T-helper 1 cell treated with Interleukin-12 subunit alpha and Interleukin-12 subunit beta and Interleukin-4 antibody, amounts not matched to agents 30 μg/mL and 1 μg/mL, for 36 hours (primary cell): ENCODE measurements at regions not wholly inside any gene's neighbourhood (a gene's known extent, or its start where the extent isn't known, plus 50 kb on each side); places are given as distances from the start of the nearest gene placed in this dataset.
"Not testable (repeated sequence)": the region's sequence is repeated elsewhere in the genome, so short reads cannot be mapped to it uniquely, and the experiment has no call there.

Experiments used
- H3K27ac Mint-ChIP-seq: one replicate; pipeline ENCODE4 v1.8.0; 2021; ENCODE audit warnings: mild to moderate bottlenecking, mixed read lengths
- H3K27me3 Mint-ChIP-seq: one replicate; pipeline ENCODE4 v1.8.0; 2021; ENCODE audit warnings: low read depth, mixed read lengths
- H3K36me3 Mint-ChIP-seq: one replicate; pipeline ENCODE4 v1.8.0; 2021; ENCODE audit warnings: low read depth, mixed read lengths
- H3K4me1 Mint-ChIP-seq: one replicate; pipeline ENCODE4 v1.8.0; 2021; ENCODE audit warnings: low read depth, mixed read lengths
- H3K4me3 Mint-ChIP-seq: one replicate; pipeline ENCODE4 v1.8.0; 2021; ENCODE audit warnings: mild to moderate bottlenecking, moderate library complexity, mixed read lengths
- H3K9me3 Mint-ChIP-seq: one replicate; pipeline ENCODE4 v1.8.0; 2021; ENCODE audit warnings: mixed read lengths

- no peak overlapping the region for H3K4me3 Mint-ChIP-seq
- no peaks in the 10 kb centered on the region for H3K36me3 Mint-ChIP-seq
- H3K9me3 Mint-ChIP-seq = no peaks in the 10 kb centered on the region
- no peaks in the 10 kb centered on the region for H3K27me3 Mint-ChIP-seq
- peak overlapping the region; percentile 41 for H3K27ac Mint-ChIP-seq
- H3K4me1 Mint-ChIP-seq = no peaks in the 10 kb centered on the region
These were observed 208.2 kb downstream of the DAD1 start for GRCh38 chr14:22380571-22381407.

GRCh38 chr14:22379727-22380126, 209.3 kb downstream of the DAD1 start:
- Mint-ChIP-seq H3K4me3 (no peak overlapping the region), H3K9me3 (no peaks in the 10 kb centered on the region), H3K27ac (no peak overlapping the region), H3K27me3 (no peaks in the 10 kb centered on the region), H3K36me3 (no peaks in the 10 kb centered on the region), H3K4me1 (no peaks in the 10 kb centered on the region)

- Mint-ChIP-seq H3K4me1 (no peaks in the 10 kb centered on the region), H3K27me3 (no peaks in the 10 kb centered on the region), H3K9me3 (no peaks in the 10 kb centered on the region)
These were observed 210.8 kb downstream of the DAD1 start for GRCh38 chr14:22378181-22378580.

GRCh38 chr14:22375321-22375930, 213.6 kb downstream of the DAD1 start:
- Mint-ChIP-seq H3K27me3 (no peaks in the 10 kb centered on the region), H3K4me1 (no peaks in the 10 kb centered on the region), H3K9me3 (no peaks in the 10 kb centered on the region), H3K36me3 (no peaks in the 10 kb centered on the region), H3K4me3 (no peak overlapping the region), H3K27ac (no peak overlapping the region)

More at GRCh38 chr14:22378181-22378580, 210.8 kb downstream of the DAD1 start:
- Mint-ChIP-seq H3K36me3 (no peaks in the 10 kb centered on the region), H3K4me3 (no peak overlapping the region), H3K27ac (no peak overlapping the region)

- no peaks in the 10 kb centered on the region for H3K36me3 Mint-ChIP-seq
- H3K27me3 Mint-ChIP-seq = no peaks in the 10 kb centered on the region
These were observed 218.8 kb downstream of the DAD1 start for GRCh38 chr14:22370084-22370847.

GRCh38 chr14:22358726-22359125, 230.3 kb downstream of the DAD1 start:
- H3K27ac Mint-ChIP-seq = no peak overlapping the region
- no peaks in the 10 kb centered on the region for H3K27me3 Mint-ChIP-seq
- no peaks in the 10 kb centered on the region for H3K4me1 Mint-ChIP-seq
- no peaks in the 10 kb centered on the region for H3K9me3 Mint-ChIP-seq
- no peaks in the 10 kb centered on the region for H3K36me3 Mint-ChIP-seq
- no peak overlapping the region for H3K4me3 Mint-ChIP-seq

More at GRCh38 chr14:22370084-22370847, 218.8 kb downstream of the DAD1 start:
- Mint-ChIP-seq H3K4me1 (no peaks in the 10 kb centered on the region), H3K27ac (no peak overlapping the region), H3K4me3 (no peak overlapping the region), H3K9me3 (no peaks in the 10 kb centered on the region)

- H3K27me3 Mint-ChIP-seq, H3K27ac Mint-ChIP-seq, H3K4me1 Mint-ChIP-seq, H3K36me3 Mint-ChIP-seq, H3K9me3 Mint-ChIP-seq, H3K4me3 Mint-ChIP-seq: not testable (repeated sequence)
These were observed 239.7 kb downstream of the DAD1 start for GRCh38 chr14:22349281-22349680.

- no peaks in the 10 kb centered on the region for H3K36me3 Mint-ChIP-seq
These were observed 244.4 kb downstream of the DAD1 start for GRCh38 chr14:22344673-22345072.

GRCh38 chr14:22344209-22344608, 244.8 kb downstream of the DAD1 start:
- not testable (repeated sequence) for H3K36me3 Mint-ChIP-seq, H3K27me3 Mint-ChIP-seq, H3K27ac Mint-ChIP-seq, H3K4me1 Mint-ChIP-seq, H3K9me3 Mint-ChIP-seq, H3K4me3 Mint-ChIP-seq

More at GRCh38 chr14:22344673-22345072, 244.4 kb downstream of the DAD1 start:
- Mint-ChIP-seq H3K27ac (no peak overlapping the region), H3K4me3 (no peak overlapping the region), H3K27me3 (no peaks in the 10 kb centered on the region), H3K9me3 (no peaks in the 10 kb centered on the region), H3K4me1 (no peaks in the 10 kb centered on the region)

GRCh38 chr14:22341049-22341448, 248.0 kb downstream of the DAD1 start:
- Mint-ChIP-seq H3K27me3 (no peaks in the 10 kb centered on the region), H3K4me1 (no peaks in the 10 kb centered on the region), H3K27ac (no peak overlapping the region), H3K9me3 (no peaks in the 10 kb centered on the region), H3K36me3 (no peaks in the 10 kb centered on the region), H3K4me3 (no peak overlapping the region)

- H3K27ac Mint-ChIP-seq = no peak overlapping the region
- no peaks in the 10 kb centered on the region for H3K36me3 Mint-ChIP-seq
- no peak overlapping the region for H3K4me3 Mint-ChIP-seq
- no peaks in the 10 kb centered on the region for H3K27me3 Mint-ChIP-seq
- H3K4me1 Mint-ChIP-seq = no peaks in the 10 kb centered on the region
- no peaks in the 10 kb centered on the region for H3K9me3 Mint-ChIP-seq
These were observed 249.9 kb downstream of the DAD1 start for GRCh38 chr14:22338917-22339715.

- Mint-ChIP-seq H3K4me1 (no peaks in the 10 kb centered on the region), H3K9me3 (no peaks in the 10 kb centered on the region), H3K27me3 (no peaks in the 10 kb centered on the region), H3K4me3 (no peak overlapping the region), H3K36me3 (no peaks in the 10 kb centered on the region), H3K27ac (no peak overlapping the region)
These were observed 250.6 kb downstream of the DAD1 start for GRCh38 chr14:22338381-22338780.

GRCh38 chr14:22337938-22338337, 251.1 kb downstream of the DAD1 start:
- Mint-ChIP-seq H3K9me3 (no peaks in the 10 kb centered on the region), H3K4me1 (no peaks in the 10 kb centered on the region), H3K27ac (no peak overlapping the region), H3K27me3 (no peaks in the 10 kb centered on the region), H3K4me3 (no peak overlapping the region), H3K36me3 (no peaks in the 10 kb centered on the region)

GRCh38 chr14:22337521-22337920, 251.5 kb downstream of the DAD1 start:
- Mint-ChIP-seq H3K4me1 (no peaks in the 10 kb centered on the region), H3K27me3 (no peaks in the 10 kb centered on the region), H3K36me3 (no peaks in the 10 kb centered on the region), H3K27ac (no peak overlapping the region), H3K4me3 (no peak overlapping the region), H3K9me3 (no peaks in the 10 kb centered on the region)
